Ammon's horn (tissue), 1 donor: ENCODE measurements at regions not wholly inside any gene's neighbourhood (a gene's known extent, or its start where the extent isn't known, plus 50 kb on each side); places are given as distances from the start of the nearest gene placed in this dataset.

Experiments
- DNase-seq: peaks from one replicate; pipeline ENCODE4 v3.0.0-alpha.2; 2016; ENCODE audit warnings: low spot score

- DNase-seq = no peak
Observed at GRCh38 chr12:83818881-83819280, 1093.7 kb downstream of the SLC6A15 start.

- no peak for DNase-seq
Observed at GRCh38 chr12:83817730-83818129, 1094.9 kb downstream of the SLC6A15 start.

- no peak for DNase-seq
Observed at GRCh38 chr12:83808591-83808990, 1104.0 kb downstream of the SLC6A15 start.

GRCh38 chr12:83807871-83808270, 1104.7 kb downstream of the SLC6A15 start:
- no peak for DNase-seq

- DNase-seq = no peak
Observed at GRCh38 chr12:83805873-83806272, 1106.7 kb downstream of the SLC6A15 start.

- no peak for DNase-seq
Observed at GRCh38 chr12:83805156-83805772, 1107.3 kb downstream of the SLC6A15 start.

- no peak for DNase-seq
Observed at GRCh38 chr12:83801972-83802371, 1110.6 kb downstream of the SLC6A15 start.

- DNase-seq = no peak
Observed at GRCh38 chr12:83800022-83800421, 1112.6 kb downstream of the SLC6A15 start.

- no peak for DNase-seq
Observed at GRCh38 chr12:83796531-83796930, 1109.8 kb downstream of the TMTC2 start.

GRCh38 chr12:83793616-83794015, 1106.9 kb downstream of the TMTC2 start:
- no peak for DNase-seq

- DNase-seq = no peak
Observed at GRCh38 chr12:83784298-83784890, 1097.7 kb downstream of the TMTC2 start.

- DNase-seq = no peak
Observed at GRCh38 chr12:83779526-83779925, 1092.8 kb downstream of the TMTC2 start.

- no peak for DNase-seq
Observed at GRCh38 chr12:83769151-83769550, 1082.4 kb downstream of the TMTC2 start.

- DNase-seq = no peak
Observed at GRCh38 chr12:83767723-83768122, 1081.0 kb downstream of the TMTC2 start.

GRCh38 chr12:83763425-83763824, 1076.7 kb downstream of the TMTC2 start:
- DNase-seq = no peak

GRCh38 chr12:83759906-83760305, 1073.2 kb downstream of the TMTC2 start:
- no peak for DNase-seq

GRCh38 chr12:83758888-83759631, 1072.4 kb downstream of the TMTC2 start:
- DNase-seq = no peak

- no peak for DNase-seq
Observed at GRCh38 chr12:83753904-83754303, 1067.2 kb downstream of the TMTC2 start.

GRCh38 chr12:83753205-83753604, 1066.5 kb downstream of the TMTC2 start:
- no peak for DNase-seq

- DNase-seq = no peak
Observed at GRCh38 chr12:83739607-83740006, 1052.9 kb downstream of the TMTC2 start.

- DNase-seq = no peak
Observed at GRCh38 chr12:83710851-83711250, 1024.1 kb downstream of the TMTC2 start.

GRCh38 chr12:83709899-83710298, 1023.2 kb downstream of the TMTC2 start:
- DNase-seq = no peak

- no peak for DNase-seq
Observed at GRCh38 chr12:83700838-83701237, 1014.1 kb downstream of the TMTC2 start.
